GM23248 (cell line): ENCODE measurements at regions not wholly inside any gene's neighbourhood (a gene's known extent, or its start where the extent isn't known, plus 50 kb on each side); places are given as distances from the start of the nearest gene placed in this dataset.

Experiments
- EZH2 ChIP-seq: fragments of 200-600 bp; sonication (generic); IDR thresholded peaks from 2 replicates; pipeline ENCODE4 v1.6.1; 2018; ENCODE audit warnings: antibody characterized with exemption, mild to moderate bottlenecking; ENCODE audit not compliant: insufficient read depth, poor library complexity, severe bottlenecking
- EZH2phosphoT487 ChIP-seq: fragments of 200-600 bp; sonication (generic); IDR thresholded peaks from 2 replicates; pipeline ENCODE4 v1.6.1; 2018; ENCODE audit warnings: antibody characterized with exemption, moderate library complexity, mild to moderate bottlenecking, low read depth; ENCODE audit not compliant: insufficient read depth

DNA sequence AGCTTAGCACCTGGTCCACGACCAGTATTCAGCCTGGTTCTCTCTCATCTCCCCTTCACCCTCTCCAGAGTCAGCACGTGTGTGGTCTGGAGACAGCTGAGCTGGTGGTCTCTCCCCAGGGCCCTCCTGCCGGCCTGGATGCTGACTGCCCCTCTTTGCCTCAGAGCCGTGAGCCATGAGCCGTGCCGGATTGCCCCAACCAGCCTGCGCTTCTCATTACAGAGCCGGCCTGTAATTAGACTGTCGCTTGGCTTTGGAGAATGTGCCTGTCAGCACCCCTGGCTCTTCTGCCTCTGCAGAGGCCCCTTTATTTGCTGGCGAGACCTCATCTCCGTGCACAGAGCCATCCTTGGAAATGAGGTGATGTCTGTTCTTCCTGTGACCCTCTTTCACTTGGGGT is 118.7 kb upstream of the BOD1 start:
- TF ChIP-seq EZH2 (no peak), EZH2phosphoT487 (no peak)
